DND-41 (cell line): ENCODE measurements at regions not wholly inside any gene's neighbourhood (a gene's known extent, or its start where the extent isn't known, plus 50 kb on each side); places are given as distances from the start of the nearest gene placed in this dataset.

Source experiments
- ATAC-seq: fragments of 200-7000 bp; cut with Tn5 transposase; 3 replicates; pipeline ENCODE4 v1.9.1; 2021; ENCODE audit warnings: low read depth; ENCODE audit not compliant: insufficient read depth
- DNase-seq: peaks from one replicate; pipeline ENCODE4 v3.0.0-alpha.2; 2020
- H2AFZ ChIP-seq: 2 replicates; pipeline ENCODE4 v1.6.0; 2012; ENCODE audit warnings: low read depth, low read length
- H3K27ac ChIP-seq: 2 replicates; pipeline ENCODE4 v1.5.1; 2012; ENCODE audit warnings: low read length, inconsistent platforms
- H3K27me3 ChIP-seq: fragments of 200-600 bp; sonication (generic); 2 replicates; pipeline ENCODE4 v1.6.0; 2012; ENCODE audit warnings: low read length, mild to moderate bottlenecking, inconsistent platforms; ENCODE audit not compliant: insufficient read depth, poor library complexity
- H3K36me3 ChIP-seq: 2 replicates; pipeline ENCODE4 v1.5.1; 2012; ENCODE audit warnings: low read length, inconsistent platforms; ENCODE audit not compliant: insufficient read depth
- H3K4me1 ChIP-seq: 2 replicates; pipeline ENCODE4 v1.5.1; 2012; ENCODE audit warnings: mild to moderate bottlenecking, low read length; ENCODE audit not compliant: insufficient read depth
- H3K4me2 ChIP-seq: 2 replicates; pipeline ENCODE4 v1.6.0; 2012; ENCODE audit warnings: mild to moderate bottlenecking, moderate library complexity, low read length, inconsistent platforms; ENCODE audit not compliant: insufficient read depth
- H3K4me3 ChIP-seq, 2 experiments: fragments of 200-600 bp in 1 of 2; shearing (Covaris generic) in 1 of 2; 2 replicates each; pipeline ENCODE4 v1.5.1; 2012 to 2016; ENCODE audit warnings: inconsistent platforms in 2 of 2, low read length in 2 of 2, mild to moderate bottlenecking in 2 of 2, low read depth in 1 of 2, moderate library complexity in 1 of 2
- H3K79me2 ChIP-seq: 2 replicates; pipeline ENCODE4 v1.6.0; 2012; ENCODE audit warnings: low read length, inconsistent platforms; ENCODE audit not compliant: insufficient read depth
- H3K9ac ChIP-seq: 2 replicates; pipeline ENCODE4 v1.6.0; 2012; ENCODE audit warnings: low read depth, mild to moderate bottlenecking, inconsistent platforms, low read length, moderate library complexity
- H3K9me3 ChIP-seq: 2 replicates; pipeline ENCODE4 v1.5.1; 2012; ENCODE audit warnings: low read length, moderate library complexity, mild to moderate bottlenecking, inconsistent platforms; ENCODE audit not compliant: insufficient read depth, severe bottlenecking
- H4K20me1 ChIP-seq: 2 replicates; pipeline ENCODE4 v1.6.0; 2012; ENCODE audit warnings: low read length; ENCODE audit not compliant: insufficient read depth
- CTCF ChIP-seq: IDR thresholded peaks from 2 replicates; pipeline ENCODE4 v1.5.1; 2012; ENCODE audit warnings: borderline replicate concordance, low read length, moderate library complexity, mild to moderate bottlenecking; ENCODE audit not compliant: poor library complexity, severe bottlenecking; ENCODE audit errors: extremely low read depth
- EZH2 ChIP-seq: IDR thresholded peaks from 3 replicates; pipeline ENCODE4 v1.6.1; 2012; ENCODE audit warnings: borderline replicate concordance, low read depth, mild to moderate bottlenecking, moderate library complexity, low read length, inconsistent platforms; ENCODE audit not compliant: severe bottlenecking

- DNase-seq (no peak), ATAC-seq (no peak)
- H3K27ac ChIP-seq, result no peak overlapping the region
- no peak overlapping the region for H3K4me2 ChIP-seq
- H3K27me3 ChIP-seq, result no peaks in the 10 kb centered on the region
- H4K20me1 ChIP-seq, result no peaks in the 10 kb centered on the region
- no peaks in the 10 kb centered on the region for H3K9me3 ChIP-seq
- no peaks in the 10 kb centered on the region for H3K79me2 ChIP-seq
- H3K4me3 ChIP-seq, result no peak overlapping the region
- H3K4me1 ChIP-seq, result peaks cover 10% of the 10 kb centered on the region
- no peak overlapping the region for H2AFZ ChIP-seq
- no peak overlapping the region for H3K9ac ChIP-seq
- no peak for TF ChIP-seq EZH2
- H3K36me3 ChIP-seq, result no peaks in the 10 kb centered on the region
These were observed 365.2 kb upstream of the JARID2 start for GRCh38 chr6:14880677-14881076.

- Histone ChIP-seq H3K27ac (no peak overlapping the region), H3K4me3 (no peak overlapping the region), H3K36me3 (no peaks in the 10 kb centered on the region), H3K27me3 (no peaks in the 10 kb centered on the region), H4K20me1 (no peaks in the 10 kb centered on the region), H3K4me1 (peaks cover 10% of the 10 kb centered on the region), H3K4me2 (no peak overlapping the region), H3K9ac (no peak overlapping the region), H3K79me2 (no peaks in the 10 kb centered on the region), H3K9me3 (no peaks in the 10 kb centered on the region), H2AFZ (no peak overlapping the region)
- no peak for DNase-seq
- no peak for ATAC-seq
- TF ChIP-seq CTCF (no peak), EZH2 (no peak)
These were observed 364.5 kb upstream of the JARID2 start for GRCh38 chr6:14881398-14881797.

- no peak for ATAC-seq
- Histone ChIP-seq H3K36me3 (no peaks in the 10 kb centered on the region), H3K4me3 (no peak overlapping the region), H3K79me2 (no peaks in the 10 kb centered on the region), H3K9me3 (no peaks in the 10 kb centered on the region), H3K4me2 (no peak overlapping the region), H2AFZ (0 out of 2 replicates have a peak overlapping the region, but pooled peaks have one; percentile 8), H4K20me1 (no peaks in the 10 kb centered on the region), H3K27ac (no peak overlapping the region), H3K9ac (no peak overlapping the region), H3K4me1 (peaks cover under 1% of the 10 kb centered on the region; the same call in 1 of the 2 replicates), H3K27me3 (no peaks in the 10 kb centered on the region)
- TF ChIP-seq CTCF (no peak), EZH2 (no peak)
- no peak for DNase-seq
These were observed 363.4 kb upstream of the JARID2 start for GRCh38 chr6:14882394-14883026.

- no peak overlapping the region for H3K9ac ChIP-seq
- no peak overlapping the region for H2AFZ ChIP-seq
- no peaks in the 10 kb centered on the region for H3K36me3 ChIP-seq
- H3K27ac ChIP-seq, result no peak overlapping the region
- no peaks in the 10 kb centered on the region for H3K4me1 ChIP-seq
- no peaks in the 10 kb centered on the region for H3K27me3 ChIP-seq
- H3K4me3 ChIP-seq, result no peak overlapping the region
- H3K9me3 ChIP-seq, result no peaks in the 10 kb centered on the region
- no peak for ATAC-seq
- H3K79me2 ChIP-seq, result no peaks in the 10 kb centered on the region
- TF ChIP-seq CTCF (no peak), EZH2 (no peak)
- no peaks in the 10 kb centered on the region for H4K20me1 ChIP-seq
- no peak for DNase-seq
- no peak overlapping the region for H3K4me2 ChIP-seq
These were observed 361.9 kb upstream of the JARID2 start for GRCh38 chr6:14883921-14884320.
